CD1c-positive myeloid dendritic cell (primary cell): ENCODE measurements at regions not wholly inside any gene's neighbourhood (a gene's known extent, or its start where the extent isn't known, plus 50 kb on each side); places are given as distances from the start of the nearest gene placed in this dataset.

ENCODE experiments used
- DNase-seq: peaks from one replicate; pipeline ENCODE4 v3.0.0-alpha.2; 2016; ENCODE audit errors: extremely low spot score

GRCh38 chr14:53807542-53807941, 149.1 kb downstream of the BMP4 start:
- DNase-seq = no peak

- DNase-seq = no peak
Measured at GRCh38 chr14:53807108-53807507, 149.5 kb downstream of the BMP4 start.

- DNase-seq = no peak
Measured at GRCh38 chr14:53796734-53797133, 159.9 kb downstream of the BMP4 start.

GRCh38 chr14:53793790-53794505, 162.7 kb downstream of the BMP4 start:
- DNase-seq = no peak

GRCh38 chr14:53792909-53793308, 163.7 kb downstream of the BMP4 start:
- DNase-seq = no peak

- DNase-seq = no peak
Measured at GRCh38 chr14:53790731-53791500, 165.7 kb downstream of the BMP4 start.

GRCh38 chr14:53788566-53788965, 168.1 kb downstream of the BMP4 start:
- DNase-seq = no peak

GRCh38 chr14:53786045-53786444, 170.6 kb downstream of the BMP4 start:
- DNase-seq = no peak

- DNase-seq = no peak
Measured at GRCh38 chr14:53784688-53785087, 171.9 kb downstream of the BMP4 start.

GRCh38 chr14:53783256-53783655, 173.4 kb downstream of the BMP4 start:
- no peak for DNase-seq

GRCh38 chr14:53780051-53780555, 176.5 kb downstream of the BMP4 start:
- no peak for DNase-seq

GRCh38 chr14:53779301-53779700, 177.3 kb downstream of the BMP4 start:
- no peak for DNase-seq

GRCh38 chr14:53778263-53778662, 178.4 kb downstream of the BMP4 start:
- DNase-seq = no peak

GRCh38 chr14:53772936-53773335, 183.7 kb downstream of the BMP4 start:
- no peak for DNase-seq

- no peak for DNase-seq
Measured at GRCh38 chr14:53767566-53767965, 189.1 kb downstream of the BMP4 start.

- no peak for DNase-seq
Measured at GRCh38 chr14:53766601-53767000, 190.0 kb downstream of the BMP4 start.

- no peak for DNase-seq
Measured at GRCh38 chr14:53766106-53766505, 190.5 kb downstream of the BMP4 start.

- DNase-seq = no peak
Measured at GRCh38 chr14:53764846-53765245, 191.8 kb downstream of the BMP4 start.

- no peak for DNase-seq
Measured at GRCh38 chr14:53758141-53758540, 198.5 kb downstream of the BMP4 start.

- DNase-seq = no peak
Measured at GRCh38 chr14:53757732-53758131, 198.9 kb downstream of the BMP4 start.

GRCh38 chr14:53751650-53752049, 205.0 kb downstream of the BMP4 start:
- no peak for DNase-seq

- no peak for DNase-seq
Measured at GRCh38 chr14:53748691-53749090, 207.9 kb downstream of the BMP4 start.

GRCh38 chr14:53744857-53745256, 211.8 kb downstream of the BMP4 start:
- no peak for DNase-seq
